ENCODE measurements at regions not wholly inside any gene's neighbourhood (a gene's known extent, or its start where the extent isn't known, plus 50 kb on each side); places are given as distances from the start of the nearest gene placed in this dataset.
"Not testable (repeated sequence)": the region's sequence is repeated elsewhere in the genome, so short reads cannot be mapped to it uniquely, and the experiment has no call there.

DNA sequence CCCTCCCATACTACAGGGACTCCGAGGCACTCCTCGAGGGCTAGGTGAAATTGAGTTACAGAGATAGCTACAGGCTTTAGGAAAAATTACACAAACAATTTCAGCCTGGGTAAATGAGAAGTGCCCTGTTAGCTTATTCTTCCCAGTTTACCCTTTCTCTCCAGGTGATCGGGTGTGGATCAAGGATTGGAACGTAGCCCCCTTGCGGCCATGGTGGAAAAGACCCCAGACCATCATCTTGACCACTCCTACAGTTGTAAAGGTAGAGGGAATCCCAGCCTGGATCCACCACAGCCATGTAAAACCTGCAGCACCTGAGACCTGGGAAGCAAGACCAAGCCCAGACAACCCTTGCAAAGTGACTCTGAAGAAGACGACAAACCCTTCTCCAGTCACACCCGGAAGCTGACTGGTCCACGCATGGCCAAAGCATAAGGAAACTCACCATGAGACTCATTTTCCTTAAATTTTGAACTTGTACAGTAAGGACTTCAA lies 600.6 kb downstream of the UQCRFS1 start:
- CTCF ChIA-PET: no interaction called here
- Mint-ChIP-seq H3K36me3 (ENCODE audit: low read depth) (no peaks in the 10 kb centered on the region), H3K9me3 (peaks cover 21% of the 10 kb centered on the region)

DNA sequence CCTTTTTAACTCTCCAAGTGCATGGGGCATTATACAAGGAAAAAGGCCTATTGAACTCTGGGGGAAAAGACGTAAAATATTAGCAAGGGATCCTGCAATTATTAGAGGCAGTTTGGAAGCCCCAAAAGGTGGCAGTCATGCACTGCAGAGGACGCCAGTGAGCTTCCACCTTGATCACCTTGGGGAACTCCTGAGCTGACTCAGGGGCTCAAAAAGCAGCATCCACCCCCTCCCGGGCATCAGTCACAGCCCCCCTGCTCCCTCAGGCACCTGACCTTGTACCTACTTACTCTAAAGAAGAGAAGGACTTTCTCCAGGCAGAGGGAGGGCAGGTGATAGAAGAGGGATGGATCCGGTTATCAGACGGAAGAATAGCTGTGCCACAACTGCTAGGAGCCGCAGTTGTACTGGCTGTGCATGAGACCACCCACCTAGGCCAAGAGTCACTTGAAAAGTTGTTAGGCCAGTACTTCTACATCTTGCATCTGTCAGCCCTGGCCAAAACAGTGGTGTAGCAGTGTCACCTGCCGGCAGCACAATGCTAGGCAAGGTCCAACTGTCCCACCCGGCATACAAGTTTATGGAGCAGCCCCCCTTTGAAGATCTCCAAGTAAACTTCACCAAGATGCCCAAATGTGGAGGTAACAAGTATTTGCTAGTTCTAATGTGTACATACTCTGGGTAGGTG lies 601.6 kb downstream of the UQCRFS1 start:
- ATAC-seq; H3K4me1 Mint-ChIP-seq (ENCODE audit: low read depth); intact Hi-C loops (cut with micrococcal nuclease); H3K27ac Mint-ChIP-seq; H3K27me3 Mint-ChIP-seq; H3K36me3 Mint-ChIP-seq (ENCODE audit: low read depth); POLR2A ChIA-PET; DNase-seq; CTCF ChIA-PET; H3K4me3 Mint-ChIP-seq: not testable (repeated sequence)
- peaks cover 28% of the 10 kb centered on the region for H3K9me3 Mint-ChIP-seq

More for the DNA sequence above, 600.6 kb downstream of the UQCRFS1 start:
- intact Hi-C loops (cut with micrococcal nuclease): no loop called here
- Mint-ChIP-seq H3K4me3 (no peak overlapping the region), H3K27ac (no peak overlapping the region), H3K4me1 (ENCODE audit: low read depth) (no peaks in the 10 kb centered on the region), H3K27me3 (no peaks in the 10 kb centered on the region)
- ATAC-seq (no peak), DNase-seq (no peak)
- POLR2A ChIA-PET: no interaction called here
- TF ChIP-seq CTCF (IDR thresholded peaks at IDR 0.05): no peak

- H3K9me3 Mint-ChIP-seq: peaks cover 31% of the 10 kb centered on the region
- intact Hi-C loops (cut with micrococcal nuclease): no loop called here
- ATAC-seq: no peak
- no peak for DNase-seq
- TF ChIP-seq CTCF (IDR thresholded peaks at IDR 0.05): no peak
- ChIA-PET POLR2A (no interaction called here), CTCF (no interaction called here)
- H3K27me3 Mint-ChIP-seq: no peaks in the 10 kb centered on the region
- H3K27ac Mint-ChIP-seq: no peak overlapping the region
- H3K36me3 Mint-ChIP-seq (ENCODE audit: low read depth): peaks cover 2% of the 10 kb centered on the region
- H3K4me1 Mint-ChIP-seq (ENCODE audit: low read depth): no peaks in the 10 kb centered on the region
- H3K4me3 Mint-ChIP-seq: no peak overlapping the region
Measured at GRCh38 chr19:28610731-28611130, 602.2 kb downstream of the UQCRFS1 start.

DNA sequence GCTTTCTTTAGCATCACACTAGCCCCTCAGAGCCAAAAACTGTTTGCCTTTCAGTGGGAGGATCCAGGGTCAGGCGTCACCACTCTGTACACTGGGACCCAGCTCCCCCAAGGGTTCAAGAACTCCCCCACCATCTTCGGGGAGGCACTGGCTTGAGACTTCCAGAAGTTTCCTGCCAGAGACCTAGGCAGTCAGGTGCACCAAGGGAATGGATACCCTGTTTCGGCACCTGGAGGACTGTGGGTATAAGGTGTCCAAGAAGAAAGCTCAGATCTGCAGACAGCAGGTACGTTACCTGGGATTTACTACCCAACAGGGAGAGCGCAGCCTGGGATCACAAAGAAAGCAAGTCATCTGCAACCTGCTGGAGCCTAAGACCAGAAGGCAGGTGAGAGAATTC lies 603.0 kb downstream of the UQCRFS1 start:
- CTCF ChIA-PET: no interaction called here
- Mint-ChIP-seq H3K27ac (no peak overlapping the region), H3K36me3 (ENCODE audit: low read depth) (peaks cover 2% of the 10 kb centered on the region), H3K27me3 (no peaks in the 10 kb centered on the region), H3K4me3 (no peak overlapping the region), H3K4me1 (ENCODE audit: low read depth) (no peaks in the 10 kb centered on the region), H3K9me3 (peaks cover 28% of the 10 kb centered on the region)
- ATAC-seq (no peak), DNase-seq (no peak)
- POLR2A ChIA-PET: no interaction called here
- no peak for TF ChIP-seq CTCF (IDR thresholded peaks at IDR 0.05)
- intact Hi-C loops (cut with micrococcal nuclease): no loop called here

DNA sequence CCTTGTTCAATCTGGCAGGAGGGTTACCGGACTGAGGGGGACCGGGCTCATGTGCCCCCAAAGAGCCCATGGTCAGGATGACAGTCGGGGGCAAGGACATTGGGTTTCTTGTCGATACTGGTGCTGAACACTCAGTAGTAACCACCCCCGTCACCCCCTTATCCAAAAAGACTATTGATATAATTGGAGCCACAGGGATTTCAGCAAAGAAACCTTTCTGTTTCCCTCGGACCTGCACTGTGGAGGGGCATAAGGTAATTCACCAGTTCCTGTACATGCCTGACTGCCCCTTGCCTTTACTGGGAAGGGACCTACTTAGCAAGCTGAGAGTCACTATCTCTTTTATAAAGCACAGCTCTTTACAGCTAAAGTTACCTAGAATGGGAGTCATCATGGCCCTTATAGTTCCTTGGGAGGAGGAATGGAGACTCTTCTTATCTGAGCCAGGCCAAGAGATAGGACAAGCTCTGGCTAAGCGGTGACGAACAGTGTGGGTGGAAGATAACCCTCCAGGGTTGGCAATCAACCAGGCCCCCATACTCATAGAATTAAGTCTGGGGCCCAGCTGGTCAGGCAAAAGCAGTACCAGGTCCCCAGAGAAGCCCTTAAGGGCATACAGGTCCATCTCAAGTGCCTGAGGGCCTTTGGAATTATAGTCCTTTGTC lies 603.7 kb downstream of the UQCRFS1 start:
- TF ChIP-seq CTCF (IDR thresholded peaks at IDR 0.05): no peak
- ChIA-PET CTCF (interaction anchor here (1.5 kb wide), 1 partner anchor 11 kb away, joined by 5 read pairs; no protein-coding TSS in a partner anchor), POLR2A (no interaction called here)
- Mint-ChIP-seq H3K27me3 (no peaks in the 10 kb centered on the region), H3K36me3 (ENCODE audit: low read depth) (peaks cover 2% of the 10 kb centered on the region), H3K4me3 (no peak overlapping the region), H3K4me1 (ENCODE audit: low read depth) (no peaks in the 10 kb centered on the region), H3K9me3 (peaks cover 24% of the 10 kb centered on the region), H3K27ac (no peak overlapping the region)
- ATAC-seq (no peak), DNase-seq (no peak)
- intact Hi-C loops (cut with micrococcal nuclease): no loop called here

Data from activated CD8-positive, alpha-beta T cell treated with anti-CD3 and anti-CD28 coated beads for 36 hours (primary cell).